ENCODE measurements at regions not wholly inside any gene's neighbourhood (a gene's known extent, or its start where the extent isn't known, plus 50 kb on each side); places are given as distances from the start of the nearest gene placed in this dataset.

DNA sequence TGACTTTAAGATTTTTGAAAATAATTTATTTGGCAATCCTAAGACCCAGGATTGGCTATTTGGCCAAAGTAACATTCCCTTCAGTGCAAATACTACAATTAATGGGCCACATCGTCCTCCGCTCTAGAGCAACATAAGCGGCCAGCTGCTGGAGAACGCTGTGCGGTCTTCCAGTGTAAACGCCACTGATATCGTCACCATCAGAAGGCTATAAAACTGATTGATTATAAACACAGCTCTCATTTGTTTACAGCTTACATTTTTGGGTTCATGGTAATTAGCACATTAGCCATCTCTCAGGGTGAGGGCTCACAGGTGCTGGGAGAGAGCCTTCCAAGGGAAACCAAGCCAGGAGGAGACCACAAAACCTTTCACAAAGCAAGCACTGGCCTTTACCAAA lies 130.1 kb upstream of the BMP4 start:
- no peak for TF ChIP-seq CTCF (IDR thresholded peaks at IDR 0.05)
- TF ChIP-seq POLR2A (IDR thresholded peaks at IDR 0.05): no peak
- peak; percentile 35 to 72 (median 58) for TF ChIP-seq POLR2AphosphoS5 (IDR thresholded peaks at IDR 0.05)
